ENCODE measurements at regions not wholly inside any gene's neighbourhood (a gene's known extent, or its start where the extent isn't known, plus 50 kb on each side); places are given as distances from the start of the nearest gene placed in this dataset.

DNA sequence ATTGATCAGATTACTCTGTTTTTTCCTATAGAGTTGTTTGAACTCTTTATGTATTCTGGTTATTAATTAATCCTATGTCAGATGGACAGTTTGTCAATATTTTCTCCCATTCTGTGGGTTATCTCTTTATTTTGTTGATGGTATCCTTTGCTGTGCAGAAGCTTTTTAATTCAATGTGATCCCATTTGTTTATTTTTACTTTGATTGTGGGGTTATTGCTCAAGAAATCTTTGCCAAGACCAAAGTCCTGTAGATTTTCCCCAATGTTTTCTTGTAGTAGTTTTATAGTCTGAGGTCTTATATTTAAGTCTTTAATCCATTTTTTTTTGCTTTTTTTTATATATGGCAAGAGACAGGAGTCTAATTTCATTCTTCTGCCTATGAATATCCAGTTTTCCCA is 86.2 kb upstream of the FIGN start:
- peaks cover 16 to 25% of the 10 kb centered on the region in 2 donors for H3K9me3 Mint-ChIP-seq
- no peaks in the 10 kb centered on the region for H3K4me1 ChIP-seq (ENCODE audit: control insufficient read depth, insufficient read depth, low read length)
- H3K36me3 ChIP-seq (ENCODE audit: control insufficient read depth, insufficient read depth, low read length) = no peaks in the 10 kb centered on the region
- no peak for ATAC-seq
- TF ChIP-seq, protein P1, sequence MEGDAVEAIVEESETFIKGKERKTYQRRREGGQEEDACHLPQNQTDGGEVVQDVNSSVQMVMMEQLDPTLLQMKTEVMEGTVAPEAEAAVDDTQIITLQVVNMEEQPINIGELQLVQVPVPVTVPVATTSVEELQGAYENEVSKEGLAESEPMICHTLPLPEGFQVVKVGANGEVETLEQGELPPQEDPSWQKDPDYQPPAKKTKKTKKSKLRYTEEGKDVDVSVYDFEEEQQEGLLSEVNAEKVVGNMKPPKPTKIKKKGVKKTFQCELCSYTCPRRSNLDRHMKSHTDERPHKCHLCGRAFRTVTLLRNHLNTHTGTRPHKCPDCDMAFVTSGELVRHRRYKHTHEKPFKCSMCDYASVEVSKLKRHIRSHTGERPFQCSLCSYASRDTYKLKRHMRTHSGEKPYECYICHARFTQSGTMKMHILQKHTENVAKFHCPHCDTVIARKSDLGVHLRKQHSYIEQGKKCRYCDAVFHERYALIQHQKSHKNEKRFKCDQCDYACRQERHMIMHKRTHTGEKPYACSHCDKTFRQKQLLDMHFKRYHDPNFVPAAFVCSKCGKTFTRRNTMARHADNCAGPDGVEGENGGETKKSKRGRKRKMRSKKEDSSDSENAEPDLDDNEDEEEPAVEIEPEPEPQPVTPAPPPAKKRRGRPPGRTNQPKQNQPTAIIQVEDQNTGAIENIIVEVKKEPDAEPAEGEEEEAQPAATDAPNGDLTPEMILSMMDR (IDR thresholded peaks at IDR 0.05) = no peak
- no peak overlapping the region for H3K4me3 Mint-ChIP-seq
- H3K9me3 ChIP-seq (ENCODE audit: control insufficient read depth, insufficient read depth, low read length) = no peaks in the 10 kb centered on the region
- H3K4me3 ChIP-seq (ENCODE audit: low read length) = no peak overlapping the region
- DNase-seq = no peak
- no peaks in the 10 kb centered on the region for H3K27me3 Mint-ChIP-seq (ENCODE audit: low read depth in 2 of 2)
- no peaks in the 10 kb centered on the region for H3K4me1 Mint-ChIP-seq
- intact Hi-C loops (cut with micrococcal nuclease) = no loop called here
- H3K27me3 ChIP-seq (ENCODE audit: control insufficient read depth, insufficient read depth, low read length) = no peaks in the 10 kb centered on the region
- H3K27ac ChIP-seq (ENCODE audit: low read length) = no peak overlapping the region
- H3K36me3 Mint-ChIP-seq = peaks cover 12% of the 10 kb centered on the region
- no peak overlapping the region for H3K27ac Mint-ChIP-seq

DNA sequence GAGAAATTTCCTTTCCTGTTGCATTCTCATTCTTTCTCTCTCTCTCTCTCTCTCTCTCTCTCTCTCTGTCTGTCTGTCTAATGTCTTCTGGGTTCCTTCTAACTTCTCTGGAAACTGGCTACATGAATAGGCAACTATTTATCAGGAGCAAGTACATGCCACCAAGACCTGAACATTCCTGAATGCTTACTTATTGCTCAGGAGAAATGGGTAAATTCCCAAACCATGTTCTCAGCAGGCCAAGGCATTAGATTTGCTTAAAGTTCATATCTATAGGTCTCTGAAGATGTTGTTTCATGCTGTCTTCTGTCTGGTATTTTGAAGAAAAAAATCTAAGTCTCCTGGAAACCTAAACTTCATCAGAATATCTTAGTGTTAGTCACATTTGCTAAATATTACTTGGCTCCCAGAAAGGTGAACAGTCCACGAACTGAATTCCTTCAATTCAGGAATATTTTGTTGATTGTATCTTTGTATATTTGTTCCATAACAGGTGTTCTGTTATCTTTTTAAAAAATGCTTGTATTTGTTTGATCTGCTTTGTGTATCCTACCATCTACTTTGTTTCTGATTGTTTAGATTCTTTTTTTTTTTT is 77.2 kb upstream of the FIGN start:
- no peaks in the 10 kb centered on the region for H3K36me3 ChIP-seq (ENCODE audit: control insufficient read depth, insufficient read depth, low read length)
- Mint-ChIP-seq H3K4me3 (no peak overlapping the region), H3K9me3 (peaks cover 19 to 22% of the 10 kb centered on the region in 2 donors), H3K27me3 (ENCODE audit: low read depth in 2 of 2) (no peaks in the 10 kb centered on the region), H3K27ac (no peak overlapping the region), H3K36me3 (peaks cover under 1% of the 10 kb centered on the region), H3K4me1 (no peaks in the 10 kb centered on the region)
- WGBS (ENCODE audit: insufficient coverage) = 58% methylated on average over 1 of the region's 1 CpG
- DNase-seq (no peak), ATAC-seq (no peak)
- intact Hi-C loops (cut with micrococcal nuclease) = no loop called here
- no peak overlapping the region for H3K27ac ChIP-seq (ENCODE audit: low read length)
- no peaks in the 10 kb centered on the region for H3K4me1 ChIP-seq (ENCODE audit: control insufficient read depth, insufficient read depth, low read length)
- TF ChIP-seq, protein P1 (IDR thresholded peaks at IDR 0.05) = no peak
- no peak overlapping the region for H3K4me3 ChIP-seq (ENCODE audit: low read length)
- no peaks in the 10 kb centered on the region for H3K9me3 ChIP-seq (ENCODE audit: control insufficient read depth, insufficient read depth, low read length)
- H3K27me3 ChIP-seq (ENCODE audit: control insufficient read depth, insufficient read depth, low read length) = no peaks in the 10 kb centered on the region

DNA sequence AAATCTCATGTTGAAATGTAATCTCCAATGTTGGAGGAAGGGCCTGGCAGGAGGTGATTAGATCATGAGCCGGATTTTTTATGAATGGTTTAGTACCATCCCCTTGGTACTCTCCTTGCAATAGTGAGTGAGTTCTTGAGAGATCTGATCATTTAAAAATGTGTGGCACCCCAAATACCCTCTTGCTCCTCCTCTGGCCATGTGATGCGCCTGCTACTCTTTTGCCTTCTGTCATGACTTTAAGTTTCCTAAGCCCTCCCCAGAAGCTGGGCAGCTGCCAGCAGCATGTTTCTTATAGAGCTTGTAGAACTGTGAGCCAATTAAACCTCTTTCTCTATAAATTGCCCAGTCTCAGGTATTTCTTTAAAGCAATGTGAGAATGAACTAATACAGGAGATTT is 72.6 kb upstream of the FIGN start:
- intact Hi-C loops (cut with micrococcal nuclease) = no loop called here
- no peaks in the 10 kb centered on the region for H3K27me3 Mint-ChIP-seq (ENCODE audit: low read depth in 2 of 2)
- TF ChIP-seq, protein P1 (IDR thresholded peaks at IDR 0.05) = no peak
- Histone ChIP-seq H3K27ac (ENCODE audit: low read length) (no peak overlapping the region), H3K27me3 (ENCODE audit: control insufficient read depth, insufficient read depth, low read length) (no peaks in the 10 kb centered on the region), H3K9me3 (ENCODE audit: control insufficient read depth, insufficient read depth, low read length) (no peaks in the 10 kb centered on the region), H3K4me1 (ENCODE audit: control insufficient read depth, insufficient read depth, low read length) (no peaks in the 10 kb centered on the region), H3K36me3 (ENCODE audit: control insufficient read depth, insufficient read depth, low read length) (no peaks in the 10 kb centered on the region), H3K4me3 (ENCODE audit: low read length) (no peak overlapping the region)
- no peaks in the 10 kb centered on the region for H3K4me1 Mint-ChIP-seq
- no peak for ATAC-seq
- no peak for DNase-seq
- no peaks in the 10 kb centered on the region for H3K36me3 Mint-ChIP-seq
- 84% methylated on average over 2 of the region's 2 CpGs for WGBS (ENCODE audit: insufficient coverage)
- no peak overlapping the region for H3K27ac Mint-ChIP-seq
- peaks cover 17 to 20% of the 10 kb centered on the region in 2 donors for H3K9me3 Mint-ChIP-seq
- no peak overlapping the region for H3K4me3 Mint-ChIP-seq

DNA sequence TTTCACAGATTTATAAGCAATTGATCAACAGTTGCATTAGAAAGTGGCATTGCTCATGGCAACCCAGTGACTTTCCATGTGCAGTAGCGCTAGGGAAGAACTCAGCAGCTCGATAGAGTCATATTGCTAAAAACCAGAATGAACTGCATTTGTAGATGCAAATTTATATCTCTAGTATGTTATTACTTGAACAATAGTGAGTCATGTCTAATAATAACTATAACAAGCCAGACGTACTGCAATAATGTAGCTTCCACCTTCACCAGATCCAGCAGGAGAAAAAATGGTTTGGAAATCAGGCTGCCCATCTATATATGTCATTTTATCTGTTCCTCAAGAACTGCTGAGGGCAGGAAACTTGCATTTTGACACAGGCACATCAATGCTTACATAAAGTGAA is 66.5 kb upstream of the FIGN start:
- DNase-seq = no peak
- Histone ChIP-seq H3K4me3 (ENCODE audit: low read length) (no peak overlapping the region), H3K36me3 (ENCODE audit: control insufficient read depth, insufficient read depth, low read length) (no peaks in the 10 kb centered on the region), H3K27me3 (ENCODE audit: control insufficient read depth, insufficient read depth, low read length) (no peaks in the 10 kb centered on the region), H3K4me1 (ENCODE audit: control insufficient read depth, insufficient read depth, low read length) (no peaks in the 10 kb centered on the region), H3K27ac (ENCODE audit: low read length) (no peak overlapping the region), H3K9me3 (ENCODE audit: control insufficient read depth, insufficient read depth, low read length) (no peaks in the 10 kb centered on the region)
- ATAC-seq = no peak
- Mint-ChIP-seq H3K9me3 (peaks cover 10 to 18% of the 10 kb centered on the region in 2 donors), H3K4me1 (no peaks in the 10 kb centered on the region), H3K4me3 (no peak overlapping the region), H3K27me3 (ENCODE audit: low read depth in 2 of 2) (no peaks in the 10 kb centered on the region), H3K36me3 (no peaks in the 10 kb centered on the region), H3K27ac (no peak overlapping the region)
- intact Hi-C loops (cut with micrococcal nuclease) = no loop called here
- TF ChIP-seq, protein P1 (IDR thresholded peaks at IDR 0.05) = no peak
- 84% methylated on average over 3 of the region's 3 CpGs for WGBS (ENCODE audit: insufficient coverage)
